COLO829 (cell line): ENCODE measurements at regions not wholly inside any gene's neighbourhood (a gene's known extent, or its start where the extent isn't known, plus 50 kb on each side); places are given as distances from the start of the nearest gene placed in this dataset.

ENCODE experiments used
- DNase-seq: peaks from one replicate; pipeline ENCODE4 v3.0.0; 2012; ENCODE audit warnings: low spot score

GRCh38 chr3:127458696-127459604, 131.6 kb downstream of the TPRA1 start:
- peak; percentile 40 for DNase-seq

- DNase-seq = no peak
These were observed 132.9 kb downstream of the TPRA1 start for GRCh38 chr3:127457546-127458145.

- DNase-seq = peak; percentile 69
These were observed 133.4 kb downstream of the TPRA1 start for GRCh38 chr3:127457094-127457475.

- peak; percentile 50 for DNase-seq
These were observed 134.0 kb downstream of the TPRA1 start for GRCh38 chr3:127456471-127457093.

- peak; percentile 73 for DNase-seq
These were observed 134.7 kb downstream of the TPRA1 start for GRCh38 chr3:127455541-127456450.

GRCh38 chr3:127454968-127455367, 135.6 kb downstream of the TPRA1 start:
- no peak for DNase-seq

GRCh38 chr3:127454051-127454450, 136.5 kb downstream of the TPRA1 start:
- no peak for DNase-seq

- DNase-seq = no peak
These were observed 138.2 kb downstream of the TPRA1 start for GRCh38 chr3:127452321-127452821.

GRCh38 chr3:127451321-127451720, 139.2 kb downstream of the TPRA1 start:
- DNase-seq = no peak

- DNase-seq = no peak
These were observed 140.2 kb downstream of the TPRA1 start for GRCh38 chr3:127450331-127450730.

GRCh38 chr3:127449486-127450212, 140.9 kb downstream of the TPRA1 start:
- no peak for DNase-seq

GRCh38 chr3:127448671-127449070, 141.9 kb downstream of the TPRA1 start:
- no peak for DNase-seq

- DNase-seq = peak; percentile 62
These were observed 142.4 kb downstream of the TPRA1 start for GRCh38 chr3:127448161-127448561.

- DNase-seq = no peak
These were observed 143.8 kb downstream of the TPRA1 start for GRCh38 chr3:127446756-127447155.

- no peak for DNase-seq
These were observed 144.8 kb downstream of the TPRA1 start for GRCh38 chr3:127445581-127446343.

- DNase-seq = no peak
These were observed 145.8 kb downstream of the TPRA1 start for GRCh38 chr3:127444761-127445160.

GRCh38 chr3:127443581-127444375, 146.8 kb downstream of the TPRA1 start:
- no peak for DNase-seq

GRCh38 chr3:127442506-127442905, 148.0 kb downstream of the TPRA1 start:
- no peak for DNase-seq

- no peak for DNase-seq
These were observed 148.8 kb downstream of the TPRA1 start for GRCh38 chr3:127441764-127442163.
